ENCODE measurements at regions not wholly inside any gene's neighbourhood (a gene's known extent, or its start where the extent isn't known, plus 50 kb on each side); places are given as distances from the start of the nearest gene placed in this dataset.

DNA sequence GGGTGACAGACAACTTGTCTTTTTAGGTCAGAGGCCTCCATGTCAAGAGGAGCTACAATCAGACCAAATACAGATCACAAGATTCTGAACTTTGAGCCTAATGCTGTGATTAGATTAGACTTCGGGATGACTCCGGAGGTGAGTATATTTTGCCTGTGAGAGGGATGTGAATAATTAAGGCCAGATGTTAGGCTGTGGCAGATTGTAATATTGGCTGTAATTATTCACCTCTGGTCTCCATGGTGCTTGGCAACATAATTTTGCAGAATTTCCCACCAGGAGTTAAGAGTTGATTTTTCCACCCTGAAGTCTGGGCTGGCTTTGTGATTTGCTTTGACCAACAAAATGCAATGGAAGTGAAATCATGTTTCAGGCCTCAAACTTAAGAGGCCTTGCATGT, 108.2 kb upstream of the CWC22 start:
- no peak for DNase-seq

GRCh38 chr2:180111901-180112300, 104.8 kb upstream of the CWC22 start:
- no peak for DNase-seq

GRCh38 chr2:180110469-180110868, 103.4 kb upstream of the CWC22 start:
- no peak for DNase-seq

DNA sequence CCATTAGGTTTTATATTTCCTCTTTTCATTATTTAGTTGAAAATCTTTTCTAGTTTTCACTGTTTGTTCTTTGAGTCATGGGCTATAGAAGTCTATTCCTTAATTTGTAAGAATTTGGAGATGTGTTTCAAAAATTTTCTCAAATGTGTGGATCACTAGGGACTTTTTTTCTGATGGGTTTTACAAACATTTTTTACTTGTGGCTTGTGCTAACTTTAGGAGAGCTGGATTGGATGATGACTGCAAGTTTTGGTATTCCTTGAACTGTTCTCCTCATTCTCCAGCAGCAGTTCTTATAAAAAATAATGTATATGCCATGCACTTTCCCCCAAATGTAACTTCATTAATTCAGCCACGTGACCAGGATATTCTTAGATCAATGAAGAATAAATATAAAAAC, 94.7 kb upstream of the CWC22 start:
- DNase-seq = no peak

- no peak for DNase-seq
Measured at GRCh38 chr2:180099308-180099707, 92.2 kb upstream of the CWC22 start.

- no peak for DNase-seq
Measured at GRCh38 chr2:180085144-180085543, 78.0 kb upstream of the CWC22 start.

DNA sequence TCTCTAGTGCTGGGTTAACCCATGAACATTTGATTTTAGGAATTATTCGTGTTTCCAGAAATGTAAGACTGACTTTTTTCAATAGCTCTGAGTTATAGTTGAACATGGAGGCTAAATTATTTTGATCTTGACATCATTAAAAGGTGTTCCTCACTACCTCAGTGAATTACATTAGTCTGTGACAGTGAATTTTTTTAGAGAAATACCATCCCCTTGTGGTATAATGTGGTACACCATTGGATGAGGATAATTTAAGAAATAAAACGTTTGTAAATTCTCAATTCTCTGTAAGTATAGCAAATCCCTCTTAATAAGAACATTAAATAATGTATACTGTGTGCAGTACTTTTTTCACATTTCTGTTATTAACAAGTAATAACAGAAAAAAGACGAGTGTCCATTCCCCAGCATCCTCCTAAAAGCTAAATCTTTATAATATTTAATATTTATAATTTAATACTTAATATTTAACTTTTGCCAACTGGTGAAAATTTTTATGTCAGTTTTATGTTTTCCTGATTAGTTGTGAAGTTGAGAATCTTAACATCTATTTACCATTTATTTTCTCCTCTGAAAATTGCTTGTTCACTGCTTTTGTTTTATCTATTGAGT, 70.3 kb upstream of the CWC22 start:
- peak; percentile 28 for DNase-seq

- no peak for DNase-seq
Measured at GRCh38 chr2:180075870-180076269, 68.8 kb upstream of the CWC22 start.

DNA sequence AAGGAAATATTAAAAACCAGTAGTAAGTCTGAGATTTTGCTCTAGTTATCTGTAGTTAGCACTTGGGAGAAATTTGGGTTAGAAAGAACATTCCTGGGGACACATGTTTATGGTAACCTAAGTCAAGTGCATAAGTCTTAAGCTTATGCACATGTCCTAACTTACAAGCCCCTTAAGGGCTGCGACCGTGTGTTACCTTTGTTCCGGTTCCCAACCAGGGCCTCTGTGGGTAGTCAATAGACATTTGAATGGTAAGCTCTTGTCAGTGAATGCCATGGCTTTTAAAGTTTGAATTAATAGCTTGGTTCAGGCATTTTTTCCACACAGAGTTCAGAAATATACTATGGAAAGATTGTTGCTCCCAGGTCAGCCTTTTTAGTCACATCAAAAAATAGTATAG, 64.7 kb upstream of the CWC22 start:
- no peak for DNase-seq

- no peak for DNase-seq
Measured at GRCh38 chr2:180063494-180064092, 56.5 kb upstream of the CWC22 start.

- DNase-seq = no peak
Measured at GRCh38 chr2:180062178-180062577, 55.1 kb upstream of the CWC22 start.

- no peak for DNase-seq
Measured at GRCh38 chr2:180061546-180061945, 54.4 kb upstream of the CWC22 start.

DNA sequence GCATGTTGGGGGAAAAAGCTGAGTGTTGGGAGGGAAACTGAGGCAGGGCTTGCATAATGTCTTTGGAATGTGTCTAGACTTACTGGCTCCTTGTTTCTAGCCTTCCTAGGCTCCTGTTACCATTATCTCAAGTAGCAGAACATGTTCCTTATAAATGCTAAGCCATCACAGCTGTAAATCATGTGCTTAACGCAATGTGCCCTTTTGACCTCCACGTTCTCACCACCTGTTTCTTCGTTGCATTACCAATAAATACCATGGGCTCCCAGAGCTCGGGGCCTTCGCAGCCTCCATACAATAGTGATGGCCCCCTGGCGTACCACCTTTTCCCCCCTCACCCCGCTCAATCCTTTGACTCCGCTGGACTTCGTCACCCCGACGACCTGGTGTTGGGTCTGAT, 54.0 kb upstream of the CWC22 start:
- DNase-seq = no peak

DNA sequence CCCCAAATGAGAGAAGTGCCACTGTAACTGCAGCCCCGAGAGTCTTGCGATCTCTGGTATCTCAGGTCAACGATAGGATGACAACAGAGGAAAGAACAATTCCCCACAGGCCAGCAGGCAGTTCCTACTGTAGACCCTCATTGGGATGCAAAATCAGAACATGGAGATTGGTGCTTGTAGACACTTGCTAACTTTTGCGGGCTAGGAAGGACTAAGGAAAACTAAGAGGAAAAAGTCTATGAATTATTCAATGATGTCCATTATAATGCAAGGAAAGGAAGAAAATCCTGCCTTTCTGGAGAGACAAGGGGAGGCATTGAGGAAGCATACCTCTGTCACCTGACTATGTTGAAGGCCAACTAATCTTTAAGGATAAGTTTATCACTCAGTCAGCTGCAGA, 51.9 kb upstream of the CWC22 start:
- no peak for DNase-seq

DNA sequence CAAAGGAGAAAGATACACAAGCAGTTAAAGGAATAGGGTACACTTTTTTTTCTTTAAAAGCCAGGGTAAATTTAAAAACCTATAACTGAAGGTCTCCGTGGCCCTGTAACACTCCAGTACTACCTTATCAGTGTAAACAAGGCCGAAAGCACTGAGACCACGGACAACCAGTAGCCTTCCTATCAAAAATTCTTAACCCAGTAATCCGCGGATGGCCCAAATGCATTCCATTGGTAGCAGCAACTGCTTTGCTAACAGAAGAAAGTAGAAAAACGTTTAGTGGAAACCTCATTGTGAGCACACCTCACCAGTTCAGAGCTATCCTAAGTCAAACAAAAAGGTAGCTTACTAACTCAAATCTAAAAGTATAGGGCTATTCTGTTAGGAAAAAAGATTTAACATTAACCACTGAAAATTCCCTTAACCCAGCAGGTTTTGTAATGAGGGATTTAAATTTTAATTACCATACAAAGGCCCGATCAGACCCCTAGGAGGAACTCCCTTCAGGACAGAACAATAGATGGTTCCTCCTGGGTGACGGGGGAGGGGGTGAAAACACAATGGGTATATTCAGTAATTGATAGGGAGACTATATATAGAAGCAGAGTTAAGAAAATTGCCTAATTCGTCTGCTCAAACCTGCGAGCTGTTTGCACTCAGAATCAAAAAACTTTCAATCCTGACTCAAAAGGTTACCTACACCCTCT, 50.8 kb upstream of the CWC22 start:
- no peak for DNase-seq

All from hematopoietic multipotent progenitor cell treated with erythropoietin and hydrocortisone succinate and interleukin-3 and kit ligand, for 4 days (in vitro differentiated cells).